Nucleus accumbens (tissue), 56 donors: ENCODE measurements at regions not wholly inside any gene's neighbourhood (a gene's known extent, or its start where the extent isn't known, plus 50 kb on each side); places are given as distances from the start of the nearest gene placed in this dataset.

ENCODE experiments used
- DNase-seq, 56 donors: peaks; one replicate each; lab custom pipeline; 2025; lab: John Stamatoyannopoulos, UW

- DNase-seq = no peak
Observed at GRCh38 chr13:48761256-48761655, 107.5 kb downstream of the CYSLTR2 start.

- DNase-seq = peak in 50 of 56 donors; percentile 4 to 87 (median 54)
Observed at GRCh38 chr13:48769107-48769704, 115.5 kb downstream of the CYSLTR2 start.

- DNase-seq = no peak
Observed at GRCh38 chr13:48770372-48770771, 116.6 kb downstream of the CYSLTR2 start.

- no peak for DNase-seq
Observed at GRCh38 chr13:48772908-48773307, 119.2 kb downstream of the CYSLTR2 start.

GRCh38 chr13:48773531-48774275, 120.0 kb downstream of the CYSLTR2 start:
- DNase-seq = no peak

- DNase-seq = no peak
Observed at GRCh38 chr13:48775285-48775684, 121.6 kb downstream of the CYSLTR2 start.

- DNase-seq = no peak
Observed at GRCh38 chr13:48775804-48776203, 122.1 kb downstream of the CYSLTR2 start.

- no peak for DNase-seq
Observed at GRCh38 chr13:48776401-48776800, 122.7 kb downstream of the CYSLTR2 start.

GRCh38 chr13:48778610-48779009, 124.9 kb downstream of the CYSLTR2 start:
- DNase-seq = no peak

- no peak for DNase-seq
Observed at GRCh38 chr13:48780713-48781341, 127.1 kb downstream of the CYSLTR2 start.

- no peak for DNase-seq
Observed at GRCh38 chr13:48782429-48782840, 128.7 kb downstream of the CYSLTR2 start.

GRCh38 chr13:48783181-48783630, 129.5 kb downstream of the CYSLTR2 start:
- peak in 1 of 56 donors; percentile 19 for DNase-seq

GRCh38 chr13:48783695-48784230, 130.0 kb downstream of the CYSLTR2 start:
- no peak for DNase-seq

GRCh38 chr13:48784916-48785548, 131.3 kb downstream of the CYSLTR2 start:
- no peak for DNase-seq

GRCh38 chr13:48790199-48790598, 136.5 kb downstream of the CYSLTR2 start:
- DNase-seq = no peak

- DNase-seq = no peak
Observed at GRCh38 chr13:48790966-48791365, 137.2 kb downstream of the CYSLTR2 start.

- no peak for DNase-seq
Observed at GRCh38 chr13:48797127-48797526, 143.4 kb downstream of the CYSLTR2 start.

- DNase-seq = no peak
Observed at GRCh38 chr13:48797761-48798160, 144.0 kb downstream of the CYSLTR2 start.

GRCh38 chr13:48798180-48798579, 144.5 kb downstream of the CYSLTR2 start:
- DNase-seq = no peak

GRCh38 chr13:48801255-48801654, 147.5 kb downstream of the CYSLTR2 start:
- no peak for DNase-seq
